K562 (cell line): ENCODE measurements at regions not wholly inside any gene's neighbourhood (a gene's known extent, or its start where the extent isn't known, plus 50 kb on each side); places are given as distances from the start of the nearest gene placed in this dataset.

Experiments used
- ATAC-seq: fragments of 200-7000 bp; cut with Tn5 transposase; 3 replicates; pipeline ENCODE4 v1.9.1; 2020; ENCODE audit warnings: moderate library complexity
- BruUV-seq: library from RNA; stranded (reverse); fragments of 400-500 nt; replicated peaks from 2 replicates; lab custom pipeline; 2021; lab: Mats Ljungman, UMichigan
- CTCF ChIA-PET: fragments of 300-600 bp; formaldehyde crosslinking; extraction: SDS; loops from one replicate; lab custom pipeline; 2021; ENCODE audit warnings: low intra/inter-chr PET ratio; lab: Yijun Ruan, JAX
- POLR2A ChIA-PET: fragments of 300-600, 350-650 bp; sonication (Branson Sonifier 250); formaldehyde crosslinking; extraction: SDS; loops from one replicate; lab custom pipeline; 2021; ENCODE audit warnings: antibody characterized with exemption, inconsistent platforms; lab: Yijun Ruan, JAX
- DNase-seq, 4 experiments: peaks; one replicate each; pipeline versions ENCODE4 v3.0.0 to v3.0.0-alpha.2; 2011 to 2018; ENCODE audit warnings: low spot score in 3 of 4, mixed read lengths in 3 of 4; ENCODE audit errors: extremely low read depth in 1 of 4
- FAIRE-seq: peaks from 2 replicates; lab custom pipeline; 2011; peaks lifted over from hg19 to GRCh38; lab: Jason Lieb, UNC
- H2AFZ ChIP-seq: 2 replicates; pipeline ENCODE4 v1.6.0; 2011; ENCODE audit warnings: low read depth, low read length, control low read depth, inconsistent platforms
- H3K27ac ChIP-seq: fragments of 200-600 bp; 3 replicates; pipeline ENCODE4 v1.8.0; 2011; ENCODE audit warnings: low read depth, mild to moderate bottlenecking, control low read depth, inconsistent platforms, low read length, moderate library complexity, mixed read lengths; ENCODE audit errors: extremely low read depth
- H3K27me3 ChIP-seq, 2 experiments: fragments of 300-600 bp in 1 of 2; 2 replicates in 1 of 2; 3 replicates in 1 of 2; pipeline versions ENCODE4 v1.6.0 to v1.8.0; 2011; ENCODE audit warnings: inconsistent platforms in 2 of 2, low read length in 2 of 2, mild to moderate bottlenecking in 1 of 2, mixed read lengths in 1 of 2, moderate library complexity in 1 of 2; ENCODE audit not compliant: control insufficient read depth in 2 of 2, insufficient read depth in 2 of 2
- H3K36me3 ChIP-seq: fragments of 300-600 bp; 3 replicates; pipeline ENCODE4 v1.8.0; 2011; ENCODE audit warnings: mild to moderate bottlenecking, low read length, inconsistent platforms; ENCODE audit not compliant: control insufficient read depth, insufficient read depth
- H3K4me1 ChIP-seq, 2 experiments: fragments of 200-600 bp in 1 of 2; replicated peaks in 1 of 2; 2 replicates in 1 of 2; 3 replicates in 1 of 2; pipeline versions ENCODE4 v1.5.1 to v1.8.0; 2011; ENCODE audit warnings: inconsistent platforms in 2 of 2, low read length in 2 of 2, mild to moderate bottlenecking in 1 of 2, mixed read lengths in 1 of 2, moderate library complexity in 1 of 2; ENCODE audit not compliant: control insufficient read depth in 2 of 2, insufficient read depth in 2 of 2
- H3K4me2 ChIP-seq: 2 replicates; pipeline ENCODE4 v1.6.1; 2011; ENCODE audit warnings: low read length, control low read depth, inconsistent platforms, mixed read lengths; ENCODE audit not compliant: insufficient read depth
- H3K4me3 ChIP-seq: fragments of 200-600 bp; sonication (generic), shearing (Covaris generic); 2 replicates; pipeline ENCODE4 v1.5.1; 2016; ENCODE audit warnings: control low read depth, inconsistent platforms
- H3K79me2 ChIP-seq: fragments of 200-600 bp; 3 replicates; pipeline ENCODE4 v1.8.0; 2011; ENCODE audit warnings: low read length, inconsistent platforms; ENCODE audit not compliant: control insufficient read depth, insufficient read depth
- H3K9ac ChIP-seq, 2 experiments: 2 replicates each; pipeline versions ENCODE4 v1.6.0 to v1.6.1; 2011; ENCODE audit warnings: low read depth in 2 of 2, low read length in 2 of 2, control low read depth in 1 of 2, inconsistent platforms in 1 of 2, mild to moderate bottlenecking in 1 of 2, mixed read lengths in 1 of 2; ENCODE audit not compliant: insufficient read depth in 1 of 2
- H3K9me1 ChIP-seq: one replicate; pipeline ENCODE4 v1.6.0; 2011; ENCODE audit warnings: inconsistent platforms, mild to moderate bottlenecking, low read length, moderate library complexity; ENCODE audit not compliant: control insufficient read depth, insufficient read depth
- H3K9me3 ChIP-seq: replicated peaks from 2 replicates; pipeline ENCODE4 v1.5.1; 2011; ENCODE audit warnings: low read depth, low read length, inconsistent platforms; ENCODE audit not compliant: control insufficient read depth, insufficient read depth
- H4K20me1 ChIP-seq: replicated peaks from 2 replicates; pipeline ENCODE4 v1.6.1; 2011; ENCODE audit warnings: low read length, inconsistent platforms, mixed read lengths; ENCODE audit not compliant: control insufficient read depth, insufficient read depth
- CBX3 ChIP-seq, 2 experiments: IDR thresholded peaks; 1 replicate in 1 of 2; 2 replicates in 1 of 2; pipeline ENCODE4 v1.6.1; 2012; ENCODE audit warnings: inconsistent platforms in 2 of 2, low read length in 2 of 2, borderline replicate concordance in 1 of 2, control low read depth in 1 of 2
- ESRRB ChIP-seq: fragments of 250-450 bp; sonication (Bioruptor Pico); IDR thresholded peaks from 2 replicates; pipeline ENCODE4 v1.5.0; 2020; ENCODE audit warnings: mild to moderate bottlenecking, moderate library complexity, borderline replicate concordance
- HDAC8 ChIP-seq: fragments of 450-650 bp; IDR thresholded peaks from 2 replicates; pipeline ENCODE4 v1.6.1; 2016; ENCODE audit warnings: mild to moderate bottlenecking, missing genetic modification characterization, moderate library complexity, missing compliant biosample characterization
- MAFF ChIP-seq: IDR thresholded peaks from 2 replicates; pipeline ENCODE4 v1.6.1; 2012; ENCODE audit warnings: low read length, improper control_type of control experiment
- TEAD1 ChIP-seq, 2 experiments: fragments of 450-650 bp in 1 of 2; sonication (generic) in 1 of 2; formaldehyde crosslinking; IDR thresholded peaks; 2 replicates each; pipeline versions ENCODE4 v1.4.0 to v1.8.0; 2020 to 2022; ENCODE audit warnings: mild to moderate bottlenecking in 2 of 2, missing genetic modification reagents in 1 of 2
- ZKSCAN3 ChIP-seq: fragments of 250-450 bp; sonication (Bioruptor Pico); IDR thresholded peaks from 2 replicates; pipeline ENCODE4 v1.4.0; 2020
- WGBS: fragments of 100-300 bp; shearing (Covaris generic); methylation state at CpG from one replicate; pipeline ENCODE4 v1.1.6; 2016; ENCODE audit warnings: low coverage, mixed read lengths; ENCODE audit not compliant: insufficient coverage; ENCODE audit errors: missing lambda C conversion rate; 5-methylcytosine and 5-hydroxymethylcytosine counted together
- in situ Hi-C: fragments of 300-500 bp; cut with MboI; formaldehyde crosslinking; loops from 4 replicates; pipeline ENCODE4 v1.15.0; 2018; ENCODE audit warnings: inconsistent platforms, mixed read lengths
- intact Hi-C: fragments of 100-400 bp; cut with micrococcal nuclease; formaldehyde crosslinking; loops from 2 replicates; pipeline ENCODE4 v1.14.2; 2022
- TF ChIP-seq, protein P1 (sequence below): fragments of 450-650 bp; IDR thresholded peaks from 2 replicates; pipeline ENCODE4 v1.6.1; 2017; ENCODE audit warnings: antibody characterized with exemption, mild to moderate bottlenecking
- TF ChIP-seq, protein P2 (sequence below): fragments of 150-350 bp; conservative IDR thresholded peaks from 2 replicates; pipeline ENCODE4 v1.6.1; 2014; ENCODE audit warnings: low read length
- TF ChIP-seq, protein P3 (sequence below): fragments of 250-450 bp; sonication (Bioruptor Pico); IDR thresholded peaks from 2 replicates; pipeline ENCODE4 v1.8.0; 2022; ENCODE audit warnings: inconsistent platforms
- TF ChIP-seq, protein P4 (sequence below): fragments of 450-650 bp; formaldehyde crosslinking; IDR thresholded peaks from 2 replicates; pipeline ENCODE4 v1.4.0; 2020; ENCODE audit warnings: mild to moderate bottlenecking, moderate library complexity

DNA sequence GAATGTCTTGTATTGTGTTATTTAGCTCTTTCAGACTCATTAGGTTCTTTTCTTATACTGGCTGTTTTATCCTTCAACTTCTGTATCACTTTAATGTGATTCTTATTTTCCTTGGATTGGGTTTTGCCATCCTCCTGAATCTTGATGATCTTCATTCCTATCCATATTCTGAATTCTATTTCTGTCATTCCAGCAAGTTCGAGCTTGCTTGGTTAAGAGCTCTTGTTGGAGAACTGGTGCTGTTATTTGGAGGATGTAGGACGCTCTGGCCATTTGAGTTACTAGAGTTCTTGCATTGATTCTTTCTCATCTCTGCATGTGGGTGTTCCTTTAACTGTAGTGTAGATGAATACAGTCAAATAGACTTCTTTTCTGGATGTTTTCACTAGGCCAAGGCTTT lies 142.3 kb upstream of the SLC38A2 start:
- Histone ChIP-seq H3K4me1 (peaks cover 7 to 12% of the 10 kb centered on the region in 2 experiments), H4K20me1 (no peaks in the 10 kb centered on the region), H3K4me3 (no peak overlapping the region), H3K4me2 (no peak overlapping the region), H3K9ac (no peak overlapping the region), H3K9me3 (no peaks in the 10 kb centered on the region), H2AFZ (no peak overlapping the region), H3K27me3 (no peaks in the 10 kb centered on the region), H3K79me2 (no peaks in the 10 kb centered on the region), H3K27ac (no peak overlapping the region), H3K9me1 (no peaks in the 10 kb centered on the region), H3K36me3 (no peaks in the 10 kb centered on the region)
- POLR2A ChIA-PET: interaction anchor here (0.6 to 1.4 kb wide), 3 partner anchors 8 to 11 kb away, joined by 3 to 4 read pairs (median 3); no protein-coding TSS in a partner anchor
- TF ChIP-seq, protein P1, sequence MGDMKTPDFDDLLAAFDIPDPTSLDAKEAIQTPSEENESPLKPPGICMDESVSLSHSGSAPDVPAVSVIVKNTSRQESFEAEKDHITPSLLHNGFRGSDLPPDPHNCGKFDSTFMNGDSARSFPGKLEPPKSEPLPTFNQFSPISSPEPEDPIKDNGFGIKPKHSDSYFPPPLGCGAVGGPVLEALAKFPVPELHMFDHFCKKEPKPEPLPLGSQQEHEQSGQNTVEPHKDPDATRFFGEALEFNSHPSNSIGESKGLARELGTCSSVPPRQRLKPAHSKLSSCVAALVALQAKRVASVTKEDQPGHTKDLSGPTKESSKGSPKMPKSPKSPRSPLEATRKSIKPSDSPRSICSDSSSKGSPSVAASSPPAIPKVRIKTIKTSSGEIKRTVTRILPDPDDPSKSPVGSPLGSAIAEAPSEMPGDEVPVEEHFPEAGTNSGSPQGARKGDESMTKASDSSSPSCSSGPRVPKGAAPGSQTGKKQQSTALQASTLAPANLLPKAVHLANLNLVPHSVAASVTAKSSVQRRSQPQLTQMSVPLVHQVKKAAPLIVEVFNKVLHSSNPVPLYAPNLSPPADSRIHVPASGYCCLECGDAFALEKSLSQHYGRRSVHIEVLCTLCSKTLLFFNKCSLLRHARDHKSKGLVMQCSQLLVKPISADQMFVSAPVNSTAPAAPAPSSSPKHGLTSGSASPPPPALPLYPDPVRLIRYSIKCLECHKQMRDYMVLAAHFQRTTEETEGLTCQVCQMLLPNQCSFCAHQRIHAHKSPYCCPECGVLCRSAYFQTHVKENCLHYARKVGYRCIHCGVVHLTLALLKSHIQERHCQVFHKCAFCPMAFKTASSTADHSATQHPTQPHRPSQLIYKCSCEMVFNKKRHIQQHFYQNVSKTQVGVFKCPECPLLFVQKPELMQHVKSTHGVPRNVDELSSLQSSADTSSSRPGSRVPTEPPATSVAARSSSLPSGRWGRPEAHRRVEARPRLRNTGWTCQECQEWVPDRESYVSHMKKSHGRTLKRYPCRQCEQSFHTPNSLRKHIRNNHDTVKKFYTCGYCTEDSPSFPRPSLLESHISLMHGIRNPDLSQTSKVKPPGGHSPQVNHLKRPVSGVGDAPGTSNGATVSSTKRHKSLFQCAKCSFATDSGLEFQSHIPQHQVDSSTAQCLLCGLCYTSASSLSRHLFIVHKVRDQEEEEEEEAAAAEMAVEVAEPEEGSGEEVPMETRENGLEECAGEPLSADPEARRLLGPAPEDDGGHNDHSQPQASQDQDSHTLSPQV: no peak
- TF ChIP-seq, protein P2, sequence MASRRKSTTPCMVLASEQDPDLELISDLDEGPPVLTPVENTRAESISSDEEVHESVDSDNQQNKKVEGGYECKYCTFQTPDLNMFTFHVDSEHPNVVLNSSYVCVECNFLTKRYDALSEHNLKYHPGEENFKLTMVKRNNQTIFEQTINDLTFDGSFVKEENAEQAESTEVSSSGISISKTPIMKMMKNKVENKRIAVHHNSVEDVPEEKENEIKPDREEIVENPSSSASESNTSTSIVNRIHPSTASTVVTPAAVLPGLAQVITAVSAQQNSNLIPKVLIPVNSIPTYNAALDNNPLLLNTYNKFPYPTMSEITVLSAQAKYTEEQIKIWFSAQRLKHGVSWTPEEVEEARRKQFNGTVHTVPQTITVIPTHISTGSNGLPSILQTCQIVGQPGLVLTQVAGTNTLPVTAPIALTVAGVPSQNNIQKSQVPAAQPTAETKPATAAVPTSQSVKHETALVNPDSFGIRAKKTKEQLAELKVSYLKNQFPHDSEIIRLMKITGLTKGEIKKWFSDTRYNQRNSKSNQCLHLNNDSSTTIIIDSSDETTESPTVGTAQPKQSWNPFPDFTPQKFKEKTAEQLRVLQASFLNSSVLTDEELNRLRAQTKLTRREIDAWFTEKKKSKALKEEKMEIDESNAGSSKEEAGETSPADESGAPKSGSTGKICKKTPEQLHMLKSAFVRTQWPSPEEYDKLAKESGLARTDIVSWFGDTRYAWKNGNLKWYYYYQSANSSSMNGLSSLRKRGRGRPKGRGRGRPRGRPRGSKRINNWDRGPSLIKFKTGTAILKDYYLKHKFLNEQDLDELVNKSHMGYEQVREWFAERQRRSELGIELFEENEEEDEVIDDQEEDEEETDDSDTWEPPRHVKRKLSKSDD: no peak
- no peak for TF ChIP-seq CBX3 (IDR thresholded peaks at IDR 0.05; ENCODE audit: borderline replicate concordance in 1 of 2, low read length in 2 of 2)
- TF ChIP-seq, protein P3, sequence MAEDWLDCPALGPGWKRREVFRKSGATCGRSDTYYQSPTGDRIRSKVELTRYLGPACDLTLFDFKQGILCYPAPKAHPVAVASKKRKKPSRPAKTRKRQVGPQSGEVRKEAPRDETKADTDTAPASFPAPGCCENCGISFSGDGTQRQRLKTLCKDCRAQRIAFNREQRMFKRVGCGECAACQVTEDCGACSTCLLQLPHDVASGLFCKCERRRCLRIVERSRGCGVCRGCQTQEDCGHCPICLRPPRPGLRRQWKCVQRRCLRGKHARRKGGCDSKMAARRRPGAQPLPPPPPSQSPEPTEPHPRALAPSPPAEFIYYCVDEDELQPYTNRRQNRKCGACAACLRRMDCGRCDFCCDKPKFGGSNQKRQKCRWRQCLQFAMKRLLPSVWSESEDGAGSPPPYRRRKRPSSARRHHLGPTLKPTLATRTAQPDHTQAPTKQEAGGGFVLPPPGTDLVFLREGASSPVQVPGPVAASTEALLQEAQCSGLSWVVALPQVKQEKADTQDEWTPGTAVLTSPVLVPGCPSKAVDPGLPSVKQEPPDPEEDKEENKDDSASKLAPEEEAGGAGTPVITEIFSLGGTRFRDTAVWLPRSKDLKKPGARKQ (CRISPR knock-in tag): no peak
- TF ChIP-seq ZKSCAN3 (CRISPR knock-in tag): no peak
- no peak for TF ChIP-seq MAFF
- no peak for TF ChIP-seq TEAD1 (CRISPR knock-in tag; IDR thresholded peaks at IDR 0.05)
- no peak for TF ChIP-seq ESRRB
- TF ChIP-seq, protein P4, sequence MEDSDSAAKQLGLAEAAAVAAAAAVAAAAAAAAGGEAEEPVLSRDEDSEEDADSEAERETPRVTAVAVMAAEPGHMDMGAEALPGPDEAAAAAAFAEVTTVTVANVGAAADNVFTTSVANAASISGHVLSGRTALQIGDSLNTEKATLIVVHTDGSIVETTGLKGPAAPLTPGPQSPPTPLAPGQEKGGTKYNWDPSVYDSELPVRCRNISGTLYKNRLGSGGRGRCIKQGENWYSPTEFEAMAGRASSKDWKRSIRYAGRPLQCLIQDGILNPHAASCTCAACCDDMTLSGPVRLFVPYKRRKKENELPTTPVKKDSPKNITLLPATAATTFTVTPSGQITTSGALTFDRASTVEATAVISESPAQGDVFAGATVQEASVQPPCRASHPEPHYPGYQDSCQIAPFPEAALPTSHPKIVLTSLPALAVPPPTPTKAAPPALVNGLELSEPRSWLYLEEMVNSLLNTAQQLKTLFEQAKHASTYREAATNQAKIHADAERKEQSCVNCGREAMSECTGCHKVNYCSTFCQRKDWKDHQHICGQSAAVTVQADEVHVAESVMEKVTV: no peak
- no peak for TF ChIP-seq HDAC8 (tag)
- FAIRE-seq (no peak), DNase-seq (no peak), ATAC-seq (no peak)
- no TSS peak for BruUV-seq
- CTCF ChIA-PET: no interaction called here
- WGBS: 33% methylated on average over 2 of the region's 2 CpGs
- in situ Hi-C loops: no loop called here
- intact Hi-C loops: no loop called here
